ENCODE measurements at regions not wholly inside any gene's neighbourhood (a gene's known extent, or its start where the extent isn't known, plus 50 kb on each side); places are given as distances from the start of the nearest gene placed in this dataset.

GRCh38 chr10:29132551-29133111 lies 156.2 kb upstream of the LYZL1 start:
- no peak for TF ChIP-seq CTCF (IDR thresholded peaks at IDR 0.05)
- TF ChIP-seq POLR2A (IDR thresholded peaks at IDR 0.05), result no peak

Data from esophagus squamous epithelium (tissue), 4 donors.